Activated B cell treated with CpG ODN at 0.5 μM for 24 hours (primary cell): ENCODE measurements at regions not wholly inside any gene's neighbourhood (a gene's known extent, or its start where the extent isn't known, plus 50 kb on each side); places are given as distances from the start of the nearest gene placed in this dataset.
"Not testable (repeated sequence)": the region's sequence is repeated elsewhere in the genome, so short reads cannot be mapped to it uniquely, and the experiment has no call there.

Experiments
- ATAC-seq: fragments of 200-7000 bp; cut with Tn5 transposase; one replicate; pipeline ENCODE4 v1.10.0; 2021; ENCODE audit warnings: low read depth, mild to moderate bottlenecking, moderate library complexity
- CTCF ChIA-PET: fragments of 350-600 bp; sonication (Branson Sonifier 250); formaldehyde crosslinking; loops from one replicate; lab custom pipeline; 2021; ENCODE audit warnings: antibody characterized with exemption; lab: Charles Lee
- POLR2A ChIA-PET: fragments of 350-600 bp; sonication (Branson Sonifier 250); formaldehyde crosslinking; loops from one replicate; lab custom pipeline; 2021; ENCODE audit warnings: antibody characterized with exemption; lab: Charles Lee
- DNase-seq: peaks from one replicate; pipeline ENCODE4 v3.0.0; 2022
- H3K27ac Mint-ChIP-seq: one replicate; pipeline ENCODE4 v1.8.0; 2020; ENCODE audit warnings: mixed read lengths
- H3K27me3 Mint-ChIP-seq: one replicate; pipeline ENCODE4 v1.8.0; 2021; ENCODE audit warnings: mixed read lengths
- H3K36me3 Mint-ChIP-seq: one replicate; pipeline ENCODE4 v1.8.0; 2021; ENCODE audit warnings: low read depth, mixed read lengths
- H3K4me1 Mint-ChIP-seq: one replicate; pipeline ENCODE4 v1.8.0; 2021; ENCODE audit warnings: mixed read lengths
- H3K4me3 Mint-ChIP-seq: one replicate; pipeline ENCODE4 v1.8.0; 2020; ENCODE audit warnings: mild to moderate bottlenecking, mixed read lengths
- H3K9me3 Mint-ChIP-seq: one replicate; pipeline ENCODE4 v1.8.0; 2020; ENCODE audit warnings: mixed read lengths
- CTCF ChIP-seq: fragments of 200-600 bp; IDR thresholded peaks from one replicate; pipeline ENCODE4 v1.8.0; 2022; ENCODE audit warnings: antibody characterized with exemption, mild to moderate bottlenecking
- intact Hi-C: fragments of 100-400 bp; cut with micrococcal nuclease; formaldehyde crosslinking; loops from one replicate; pipeline ENCODE4 v1.15.1; 2024

GRCh38 chr21:24423546-24423945, 1183.7 kb downstream of the MRPL39 start:
- DNase-seq (no peak), ATAC-seq (no peak)
- TF ChIP-seq CTCF: no peak
- intact Hi-C loops: no loop called here
- Mint-ChIP-seq H3K4me3 (no peak overlapping the region), H3K27me3 (no peaks in the 10 kb centered on the region), H3K27ac (no peak overlapping the region), H3K4me1 (peaks cover 26% of the 10 kb centered on the region), H3K9me3 (peaks cover 10% of the 10 kb centered on the region), H3K36me3 (no peaks in the 10 kb centered on the region)
- ChIA-PET CTCF (no interaction called here), POLR2A (no interaction called here)

- no peak for DNase-seq
- intact Hi-C loops: no loop called here
- CTCF ChIA-PET: no interaction called here
- H3K27ac Mint-ChIP-seq: no peak overlapping the region
- no peak overlapping the region for H3K4me3 Mint-ChIP-seq
- POLR2A ChIA-PET: no interaction called here
- H3K4me1 Mint-ChIP-seq: peaks cover 19% of the 10 kb centered on the region
- peaks cover 12% of the 10 kb centered on the region for H3K9me3 Mint-ChIP-seq
- ATAC-seq: no peak
- no peaks in the 10 kb centered on the region for H3K36me3 Mint-ChIP-seq
- no peaks in the 10 kb centered on the region for H3K27me3 Mint-ChIP-seq
- no peak for TF ChIP-seq CTCF
These were observed 1186.6 kb downstream of the MRPL39 start for GRCh38 chr21:24420689-24421088.

GRCh38 chr21:24419641-24420040, 1187.6 kb downstream of the MRPL39 start:
- ATAC-seq, DNase-seq, H3K27me3 Mint-ChIP-seq: not testable (repeated sequence)

GRCh38 chr21:24418671-24419070, 1188.6 kb downstream of the MRPL39 start:
- Mint-ChIP-seq H3K27ac (no peak overlapping the region), H3K9me3 (peaks cover 12% of the 10 kb centered on the region), H3K36me3 (no peaks in the 10 kb centered on the region), H3K4me3 (no peak overlapping the region), H3K27me3 (no peaks in the 10 kb centered on the region), H3K4me1 (peaks cover 13% of the 10 kb centered on the region)
- intact Hi-C loops: no loop called here
- ChIA-PET POLR2A (no interaction called here), CTCF (interaction anchor here (1.1 kb wide), 1 partner anchor 967 kb away, joined by 3 read pairs; no protein-coding TSS in a partner anchor)
- DNase-seq (no peak), ATAC-seq (no peak)
- no peak for TF ChIP-seq CTCF

More at GRCh38 chr21:24419641-24420040, 1187.6 kb downstream of the MRPL39 start:
- H3K4me3 Mint-ChIP-seq, POLR2A ChIA-PET, intact Hi-C loops, H3K36me3 Mint-ChIP-seq, H3K27ac Mint-ChIP-seq: not testable (repeated sequence)
- peaks cover 12% of the 10 kb centered on the region for H3K9me3 Mint-ChIP-seq
- CTCF ChIA-PET: interaction anchor here (1.1 kb wide), 1 partner anchor 966 kb away, joined by 3 read pairs; no protein-coding TSS in a partner anchor
- peaks cover 14% of the 10 kb centered on the region for H3K4me1 Mint-ChIP-seq

GRCh38 chr21:24411429-24411828, 1195.9 kb downstream of the MRPL39 start:
- TF ChIP-seq CTCF: no peak
- intact Hi-C loops: no loop called here
- DNase-seq: no peak
- Mint-ChIP-seq H3K36me3 (no peaks in the 10 kb centered on the region), H3K9me3 (no peaks in the 10 kb centered on the region), H3K27ac (no peak overlapping the region), H3K27me3 (no peaks in the 10 kb centered on the region), H3K4me3 (no peak overlapping the region), H3K4me1 (no peaks in the 10 kb centered on the region)
- ATAC-seq: no peak
- ChIA-PET CTCF (no interaction called here), POLR2A (no interaction called here)

GRCh38 chr21:24403221-24403620, 1204.1 kb downstream of the MRPL39 start:
- TF ChIP-seq CTCF: no peak
- ATAC-seq: no peak
- ChIA-PET POLR2A (no interaction called here), CTCF (no interaction called here)
- H3K4me3 Mint-ChIP-seq: no peak overlapping the region
- no peaks in the 10 kb centered on the region for H3K27me3 Mint-ChIP-seq
- H3K9me3 Mint-ChIP-seq: no peaks in the 10 kb centered on the region
- H3K4me1 Mint-ChIP-seq: no peaks in the 10 kb centered on the region
- intact Hi-C loops: no loop called here
- no peak for DNase-seq
- no peak overlapping the region for H3K27ac Mint-ChIP-seq
- no peaks in the 10 kb centered on the region for H3K36me3 Mint-ChIP-seq
